ENCODE measurements at regions not wholly inside any gene's neighbourhood (a gene's known extent, or its start where the extent isn't known, plus 50 kb on each side); places are given as distances from the start of the nearest gene placed in this dataset.

DNA sequence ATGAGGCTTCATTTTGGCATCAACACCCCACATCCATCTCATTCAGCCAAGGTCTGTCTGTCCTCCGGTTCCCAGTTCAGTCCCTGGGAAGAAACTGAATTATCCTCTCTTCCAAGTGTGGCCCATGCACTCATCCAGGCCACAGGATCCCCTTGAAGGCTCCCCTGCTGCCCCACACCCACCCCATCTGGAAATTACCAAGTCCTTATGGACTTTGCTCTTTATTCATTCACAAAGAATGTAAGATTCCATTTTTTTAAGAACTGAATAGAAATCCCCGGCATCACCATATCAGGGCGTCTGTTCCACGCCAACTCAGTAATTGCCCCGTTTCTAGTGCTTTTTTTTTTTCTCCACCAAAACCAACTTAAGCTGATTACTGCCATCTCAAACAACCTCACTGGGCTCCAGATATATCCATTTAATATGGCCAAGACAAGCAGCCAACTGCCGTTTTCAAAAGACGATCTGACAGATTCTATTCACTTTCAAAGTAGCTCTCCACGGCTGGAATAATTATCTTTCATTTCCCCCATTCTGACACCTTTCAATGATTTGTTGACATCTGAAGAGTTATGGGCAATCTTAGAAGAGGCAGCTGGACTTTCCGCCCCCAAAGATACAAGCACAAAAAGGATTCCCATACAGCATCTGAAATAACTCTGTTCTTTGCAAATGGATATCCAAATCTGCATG lies 55.9 kb downstream of the OLIG1 start:
- no peaks in the 10 kb centered on the region for H3K36me3 ChIP-seq (ENCODE audit: control insufficient read depth, insufficient read depth, low read length)
- H2AFZ ChIP-seq: no peak overlapping the region
- TF ChIP-seq, protein P1, sequence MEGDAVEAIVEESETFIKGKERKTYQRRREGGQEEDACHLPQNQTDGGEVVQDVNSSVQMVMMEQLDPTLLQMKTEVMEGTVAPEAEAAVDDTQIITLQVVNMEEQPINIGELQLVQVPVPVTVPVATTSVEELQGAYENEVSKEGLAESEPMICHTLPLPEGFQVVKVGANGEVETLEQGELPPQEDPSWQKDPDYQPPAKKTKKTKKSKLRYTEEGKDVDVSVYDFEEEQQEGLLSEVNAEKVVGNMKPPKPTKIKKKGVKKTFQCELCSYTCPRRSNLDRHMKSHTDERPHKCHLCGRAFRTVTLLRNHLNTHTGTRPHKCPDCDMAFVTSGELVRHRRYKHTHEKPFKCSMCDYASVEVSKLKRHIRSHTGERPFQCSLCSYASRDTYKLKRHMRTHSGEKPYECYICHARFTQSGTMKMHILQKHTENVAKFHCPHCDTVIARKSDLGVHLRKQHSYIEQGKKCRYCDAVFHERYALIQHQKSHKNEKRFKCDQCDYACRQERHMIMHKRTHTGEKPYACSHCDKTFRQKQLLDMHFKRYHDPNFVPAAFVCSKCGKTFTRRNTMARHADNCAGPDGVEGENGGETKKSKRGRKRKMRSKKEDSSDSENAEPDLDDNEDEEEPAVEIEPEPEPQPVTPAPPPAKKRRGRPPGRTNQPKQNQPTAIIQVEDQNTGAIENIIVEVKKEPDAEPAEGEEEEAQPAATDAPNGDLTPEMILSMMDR (IDR thresholded peaks at IDR 0.05): no peak
- no peak overlapping the region for H3K27ac ChIP-seq
- H3K4me3 ChIP-seq (ENCODE audit: low read depth, low read length): no peak overlapping the region
- no peaks in the 10 kb centered on the region for H3K4me1 ChIP-seq
- H3K4me2 ChIP-seq (ENCODE audit: low read length): no peak overlapping the region
- no peak overlapping the region for H3K9ac ChIP-seq
- H3K79me2 ChIP-seq: no peaks in the 10 kb centered on the region
- no peaks in the 10 kb centered on the region for H3K27me3 ChIP-seq (ENCODE audit: control insufficient read depth, insufficient read depth, low read length)
- H3K9me3 ChIP-seq (ENCODE audit: control insufficient read depth, low read length): no peaks in the 10 kb centered on the region

DNA sequence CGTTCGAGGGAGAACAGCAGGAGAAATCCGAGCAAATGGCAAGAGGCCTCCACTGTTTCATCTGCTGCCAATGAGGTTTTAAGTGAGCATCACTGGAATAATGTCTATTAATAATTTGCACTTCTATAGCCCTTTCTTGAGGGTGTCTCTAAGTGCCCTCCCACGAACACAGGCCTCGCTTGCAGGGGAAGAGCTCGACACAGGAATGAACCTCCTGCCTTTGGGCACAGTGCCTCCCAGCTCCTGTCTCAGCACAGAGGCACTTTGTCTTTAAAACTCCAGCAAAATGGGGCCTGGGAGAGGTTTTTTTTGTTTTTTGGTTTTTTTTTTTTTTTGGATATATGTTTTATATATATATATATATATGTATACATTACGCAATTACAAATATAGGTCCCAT lies 56.6 kb downstream of the OLIG1 start:
- no peak overlapping the region for H2AFZ ChIP-seq
- TF ChIP-seq, protein P1 (IDR thresholded peaks at IDR 0.05): no peak
- H3K27me3 ChIP-seq (ENCODE audit: control insufficient read depth, insufficient read depth, low read length): no peaks in the 10 kb centered on the region
- no peak overlapping the region for H3K4me3 ChIP-seq (ENCODE audit: low read depth, low read length)
- no peak overlapping the region for H3K4me2 ChIP-seq (ENCODE audit: low read length)
- H3K4me1 ChIP-seq: no peaks in the 10 kb centered on the region
- no peaks in the 10 kb centered on the region for H3K36me3 ChIP-seq (ENCODE audit: control insufficient read depth, insufficient read depth, low read length)
- no peaks in the 10 kb centered on the region for H3K79me2 ChIP-seq
- no peak overlapping the region for H3K9ac ChIP-seq
- H3K27ac ChIP-seq: no peak overlapping the region
- H3K9me3 ChIP-seq (ENCODE audit: control insufficient read depth, low read length): no peaks in the 10 kb centered on the region

DNA sequence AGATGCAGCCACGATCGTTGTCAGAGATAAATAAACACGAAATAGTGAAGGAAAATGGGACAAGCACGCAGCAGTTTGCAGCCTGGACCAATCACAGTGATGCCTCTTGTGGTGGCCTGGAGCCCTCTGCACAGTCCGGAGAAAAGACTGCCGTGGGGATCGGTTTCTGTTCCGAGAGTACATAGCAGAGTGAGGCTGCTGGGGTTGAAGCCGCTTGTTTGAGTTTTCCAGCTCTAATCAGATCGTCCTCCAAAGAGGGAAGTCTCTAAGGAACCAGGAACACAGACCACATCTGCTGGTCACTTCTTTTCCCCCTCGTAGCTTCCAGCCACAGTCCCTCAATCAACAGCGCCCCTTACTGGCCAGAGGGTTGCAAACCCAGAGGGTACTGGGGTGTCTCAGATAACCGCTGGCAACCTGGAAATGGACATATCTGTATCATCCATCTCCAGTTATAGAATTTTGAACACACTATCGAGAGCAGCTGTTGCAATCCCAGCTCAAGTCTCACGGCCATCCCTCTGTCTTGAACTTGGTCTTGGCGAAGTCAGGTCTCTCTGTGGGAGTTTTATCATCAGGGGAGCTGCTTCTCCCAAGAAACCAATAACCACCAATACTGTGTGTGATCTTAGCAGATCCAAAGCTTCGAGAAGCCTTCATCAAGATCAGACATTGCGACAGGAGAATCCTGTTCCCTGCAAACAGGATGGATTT lies 57.4 kb downstream of the OLIG1 start:
- no peaks in the 10 kb centered on the region for H3K9me3 ChIP-seq (ENCODE audit: control insufficient read depth, low read length)
- no peaks in the 10 kb centered on the region for H3K36me3 ChIP-seq (ENCODE audit: control insufficient read depth, insufficient read depth, low read length)
- no peak overlapping the region for H2AFZ ChIP-seq
- H3K79me2 ChIP-seq: no peaks in the 10 kb centered on the region
- no peaks in the 10 kb centered on the region for H3K4me1 ChIP-seq
- H3K9ac ChIP-seq: no peak overlapping the region
- peak overlapping the region; percentile 26 for H3K4me3 ChIP-seq (ENCODE audit: low read depth, low read length)
- H3K27me3 ChIP-seq (ENCODE audit: control insufficient read depth, insufficient read depth, low read length): no peaks in the 10 kb centered on the region
- peak overlapping the region; percentile 50 for H3K4me2 ChIP-seq (ENCODE audit: low read length)
- TF ChIP-seq, protein P1 (IDR thresholded peaks at IDR 0.05): peak; percentile 9
- H3K27ac ChIP-seq: no peak overlapping the region

DNA sequence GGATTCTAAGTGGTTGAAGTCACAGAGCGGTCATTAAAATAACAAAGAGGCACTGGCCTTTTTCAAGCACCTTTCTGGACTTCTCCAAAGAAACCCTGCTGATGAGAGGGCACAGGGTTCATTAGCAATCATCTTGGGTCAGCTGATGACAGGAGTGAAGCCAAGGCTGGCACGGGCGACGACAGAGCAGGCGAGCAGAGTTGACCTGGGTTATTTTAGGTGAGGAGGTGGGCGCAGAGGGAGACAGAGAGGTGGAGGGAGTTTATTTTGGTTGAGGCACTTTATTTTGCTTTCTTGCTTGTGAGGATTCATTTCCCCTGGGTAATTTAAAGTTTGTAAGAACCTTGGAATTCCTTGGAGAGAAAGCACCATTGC lies 57.9 kb downstream of the OLIG1 start:
- TF ChIP-seq, protein P1 (IDR thresholded peaks at IDR 0.05): no peak
- no peaks in the 10 kb centered on the region for H3K4me1 ChIP-seq
- no peak overlapping the region for H3K4me2 ChIP-seq (ENCODE audit: low read length)
- no peak overlapping the region for H3K9ac ChIP-seq
- no peaks in the 10 kb centered on the region for H3K36me3 ChIP-seq (ENCODE audit: control insufficient read depth, insufficient read depth, low read length)
- H3K4me3 ChIP-seq (ENCODE audit: low read depth, low read length): no peak overlapping the region
- H3K27ac ChIP-seq: no peak overlapping the region
- H2AFZ ChIP-seq: no peak overlapping the region
- H3K9me3 ChIP-seq (ENCODE audit: control insufficient read depth, low read length): no peaks in the 10 kb centered on the region
- no peaks in the 10 kb centered on the region for H3K27me3 ChIP-seq (ENCODE audit: control insufficient read depth, insufficient read depth, low read length)
- H3K79me2 ChIP-seq: no peaks in the 10 kb centered on the region

Data from parathyroid adenoma (tissue), 2 donors.